Kidney (tissue), 13 donors: ENCODE measurements at regions not wholly inside any gene's neighbourhood (a gene's known extent, or its start where the extent isn't known, plus 50 kb on each side); places are given as distances from the start of the nearest gene placed in this dataset.
"Not testable (repeated sequence)": the region's sequence is repeated elsewhere in the genome, so short reads cannot be mapped to it uniquely, and the experiment has no call there.

Experiments used
- DNase-seq, 5 donors: peaks; one replicate each; pipeline ENCODE4 v3.0.0-alpha.2; 2013 to 2020
- FAIRE-seq: peaks from 2 replicates; lab custom pipeline; 2012; peaks lifted over from hg19 to GRCh38; lab: Jason Lieb, UNC
- H3K27ac ChIP-seq, 2 donors: one replicate each; pipeline ENCODE4 v1.7.0; 2013; ENCODE audit warnings: low read depth in 2 of 2, low read length in 2 of 2, inconsistent platforms in 1 of 2
- H3K27me3 ChIP-seq: one replicate; pipeline ENCODE4 v1.7.1; 2013; ENCODE audit warnings: low read length, inconsistent platforms; ENCODE audit not compliant: control insufficient read depth, insufficient read depth
- H3K36me3 ChIP-seq, 3 donors: one replicate each; pipeline versions ENCODE4 v1.7.0 to v1.7.1; 2013; ENCODE audit warnings: low read length in 3 of 3, control low read depth in 1 of 3, inconsistent platforms in 1 of 3; ENCODE audit not compliant: insufficient read depth in 3 of 3, control insufficient read depth in 2 of 3
- H3K4me1 ChIP-seq, 3 donors: one replicate each; pipeline versions ENCODE4 v1.7.0 to v1.7.1; 2013; ENCODE audit warnings: low read length in 3 of 3, inconsistent platforms in 1 of 3, low read depth in 1 of 3; ENCODE audit not compliant: control insufficient read depth in 2 of 3, insufficient read depth in 2 of 3
- H3K4me3 ChIP-seq, 3 donors: one replicate each; pipeline versions ENCODE4 v1.7.0 to v1.8.1; 2013; ENCODE audit warnings: low read length in 3 of 3, control low read depth in 1 of 3, inconsistent platforms in 1 of 3
- H3K9ac ChIP-seq, 3 donors: one replicate each; pipeline versions ENCODE4 v1.7.0 to v1.7.1; 2013; ENCODE audit warnings: low read length in 3 of 3, control low read depth in 1 of 3, inconsistent platforms in 1 of 3
- H3K9me3 ChIP-seq, 3 donors: one replicate each; pipeline versions ENCODE4 v1.7.0 to v1.7.1; 2013; ENCODE audit warnings: low read length in 3 of 3, control low read depth in 1 of 3, inconsistent platforms in 1 of 3; ENCODE audit not compliant: control insufficient read depth in 2 of 3, insufficient read depth in 1 of 3
- CTCF ChIP-seq: IDR thresholded peaks from 3 replicates; pipeline ENCODE4 v1.5.1; 2012; ENCODE audit warnings: mild to moderate bottlenecking, moderate library complexity, borderline replicate concordance; ENCODE audit not compliant: insufficient read depth; ENCODE audit errors: extremely low read depth
- intact Hi-C: fragments of 100-400 bp; cut with DNase I; formaldehyde crosslinking; loops from one replicate; pipeline ENCODE4 v1.11.1; 2022
- donor health status: control.
- donor health status: control.
- donor health status: control.
- donor health status: control.
- donor health status: control.
- donor health status: DM: yes; HTN: yes; CAD: no.
- donor health status: Normal renal cell carcinoma (clear cell type).

DNA sequence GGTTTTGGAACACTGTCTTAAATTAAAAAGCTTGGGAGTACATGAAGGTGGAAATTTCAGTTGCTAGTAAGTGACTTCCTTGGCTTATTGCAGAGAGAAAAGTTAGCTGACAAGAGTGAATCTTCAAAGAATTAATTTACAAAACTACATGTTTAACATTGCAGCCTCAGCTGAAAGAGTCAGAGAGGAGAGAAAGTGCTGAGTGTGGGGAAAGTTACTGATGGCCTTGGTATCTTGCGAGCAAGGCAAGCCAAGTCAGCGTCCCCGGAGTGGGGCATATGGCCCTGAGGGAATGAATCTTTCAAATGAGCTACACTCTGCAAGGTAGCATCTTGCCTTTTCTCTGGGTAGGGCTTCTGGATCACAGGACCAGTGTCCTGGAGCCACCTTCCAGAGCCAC lies 131.3 kb downstream of the LPIN1 start:
- DNase-seq (no peak), FAIRE-seq (no peak)
- Histone ChIP-seq H3K27me3 (no peaks in the 10 kb centered on the region), H3K9ac (no peak overlapping the region), H3K4me1 (no peaks in the 10 kb centered on the region), H3K36me3 (no peaks in the 10 kb centered on the region), H3K9me3 (no peaks in the 10 kb centered on the region), H3K4me3 (no peak overlapping the region), H3K27ac (no peak overlapping the region)
- no peak for TF ChIP-seq CTCF
- intact Hi-C loops, result no loop called here

- H3K36me3 ChIP-seq, FAIRE-seq, H3K27ac ChIP-seq, DNase-seq, H3K9me3 ChIP-seq, H3K4me3 ChIP-seq, intact Hi-C loops, H3K9ac ChIP-seq, H3K4me1 ChIP-seq, H3K27me3 ChIP-seq: not testable (repeated sequence)
These were observed 138.8 kb downstream of the LPIN1 start for GRCh38 chr2:11885253-11885652.

GRCh38 chr2:11886899-11887298 lies 140.5 kb downstream of the LPIN1 start:
- intact Hi-C loops, DNase-seq, FAIRE-seq, H3K27ac ChIP-seq, H3K4me1 ChIP-seq, H3K4me3 ChIP-seq, H3K36me3 ChIP-seq, H3K27me3 ChIP-seq, H3K9ac ChIP-seq, H3K9me3 ChIP-seq: not testable (repeated sequence)

- H3K4me3 ChIP-seq, result no peak overlapping the region
- no peaks in the 10 kb centered on the region for H3K4me1 ChIP-seq
- no peak for DNase-seq
- no peak overlapping the region for H3K9ac ChIP-seq
- no peak for TF ChIP-seq CTCF
- no peak for FAIRE-seq
- H3K27ac ChIP-seq, result no peak overlapping the region
- intact Hi-C loops, result no loop called here
- H3K36me3 ChIP-seq, result no peaks in the 10 kb centered on the region
- H3K27me3 ChIP-seq, result no peaks in the 10 kb centered on the region
- H3K9me3 ChIP-seq, result no peaks in the 10 kb centered on the region
These were observed 142.8 kb downstream of the LPIN1 start for GRCh38 chr2:11889101-11889850.
